ENCODE measurements at regions not wholly inside any gene's neighbourhood (a gene's known extent, or its start where the extent isn't known, plus 50 kb on each side); places are given as distances from the start of the nearest gene placed in this dataset.
"Not testable (repeated sequence)": the region's sequence is repeated elsewhere in the genome, so short reads cannot be mapped to it uniquely, and the experiment has no call there.

DNA sequence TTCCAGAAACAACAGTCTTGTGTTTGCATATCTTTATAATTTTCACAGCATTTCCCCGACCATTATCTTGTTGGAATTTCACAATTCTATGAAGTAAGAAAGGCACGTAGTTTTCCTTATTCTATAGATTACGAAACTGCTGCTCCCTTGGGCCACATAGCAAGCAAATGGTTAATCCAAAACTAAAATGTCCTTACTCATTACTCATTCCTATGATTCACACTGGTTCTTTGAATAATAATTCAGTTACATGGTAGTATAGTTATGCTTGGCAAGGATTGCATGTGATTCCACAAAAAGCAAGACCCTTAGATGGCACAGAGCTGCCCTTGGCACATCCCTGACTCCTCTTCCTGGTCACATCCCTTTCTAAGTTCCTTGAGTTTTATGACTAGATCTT lies 51.2 kb downstream of the OR13H1 start:
- FAIRE-seq = no peak

DNA sequence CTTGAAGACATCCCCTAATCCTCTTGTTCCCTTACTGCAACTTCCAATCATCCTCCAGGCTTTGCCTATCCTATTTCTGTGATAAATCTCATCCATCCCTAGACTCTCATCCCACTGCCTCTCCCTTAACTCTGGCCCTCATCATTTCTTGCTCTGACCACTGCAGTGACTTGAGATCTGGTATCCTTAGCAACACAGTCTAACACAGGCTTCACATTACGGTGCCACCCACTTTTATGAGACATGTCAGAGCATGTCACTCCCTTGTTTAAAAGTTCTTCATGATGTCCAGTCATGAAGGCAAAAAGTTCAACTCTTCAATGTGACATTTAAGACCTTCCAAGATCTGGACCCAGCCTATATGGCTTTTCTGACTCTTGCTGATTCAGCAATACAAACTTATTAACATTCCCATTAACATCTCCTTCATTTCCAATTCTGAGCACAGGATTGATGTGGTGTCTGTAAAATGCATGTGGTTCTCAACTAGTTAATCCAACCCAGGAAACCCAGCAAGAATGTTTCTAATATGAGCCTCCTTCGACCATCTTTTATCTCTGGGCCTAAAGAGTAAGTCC lies 64.0 kb downstream of the OR13H1 start:
- no peak for FAIRE-seq

DNA sequence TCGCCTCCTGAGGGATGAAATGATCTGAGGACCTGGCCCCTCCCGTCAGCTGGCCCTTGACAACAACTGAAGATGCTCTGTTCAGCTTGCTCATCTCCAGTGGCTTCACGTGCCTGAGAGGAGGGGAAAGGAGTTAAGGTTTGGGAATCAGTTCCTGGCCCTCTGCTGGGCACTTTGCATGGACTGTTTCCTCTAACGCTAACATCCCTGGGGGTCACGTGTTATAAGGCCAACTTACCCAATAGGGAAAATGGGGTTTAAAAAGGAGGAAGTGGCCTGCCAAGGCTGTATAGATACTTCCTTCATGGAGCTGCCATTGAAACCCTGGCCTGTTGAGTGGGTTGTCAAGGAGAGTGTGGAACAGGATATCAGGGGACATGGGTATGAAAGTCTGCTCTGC lies 65.6 kb downstream of the OR13H1 start:
- FAIRE-seq = no peak

DNA sequence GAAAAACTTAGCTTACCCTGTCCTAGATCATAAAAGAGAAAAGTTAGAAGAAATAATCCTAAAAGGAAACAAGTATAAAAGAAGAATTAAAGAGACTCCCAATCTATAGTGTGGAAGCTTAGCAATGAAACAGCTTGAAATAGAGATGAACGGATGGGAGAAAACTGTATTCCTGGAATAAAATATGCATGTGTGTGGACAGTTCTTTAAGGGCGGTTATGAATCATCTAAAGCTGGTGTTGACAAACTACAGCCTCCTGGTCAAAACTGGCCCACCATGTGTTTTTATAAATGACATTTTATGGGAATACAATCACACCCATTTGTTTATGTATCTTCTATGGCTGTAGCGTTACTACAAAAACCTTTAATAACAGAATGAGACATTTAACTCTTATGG lies 69.4 kb downstream of the OR13H1 start:
- FAIRE-seq = no peak

DNA sequence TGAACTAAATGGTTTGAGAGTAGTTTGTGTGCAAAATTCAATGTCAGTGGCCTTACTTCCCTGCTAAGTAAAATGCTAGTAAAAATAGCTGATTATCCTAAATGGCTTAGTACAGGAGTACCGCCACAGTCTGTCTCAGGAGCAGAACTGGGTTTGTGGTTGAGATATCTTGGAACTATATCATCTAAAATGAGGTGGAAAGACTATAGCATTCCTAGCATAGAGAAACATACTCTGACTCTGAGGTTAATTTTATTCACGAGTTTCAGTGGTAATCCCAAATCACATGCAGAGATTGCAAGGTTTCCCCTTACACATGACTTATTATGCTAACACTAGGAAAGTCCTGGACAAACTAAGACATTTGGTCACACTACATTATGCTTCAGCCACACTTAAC lies 70.4 kb downstream of the OR13H1 start:
- no peak for FAIRE-seq

DNA sequence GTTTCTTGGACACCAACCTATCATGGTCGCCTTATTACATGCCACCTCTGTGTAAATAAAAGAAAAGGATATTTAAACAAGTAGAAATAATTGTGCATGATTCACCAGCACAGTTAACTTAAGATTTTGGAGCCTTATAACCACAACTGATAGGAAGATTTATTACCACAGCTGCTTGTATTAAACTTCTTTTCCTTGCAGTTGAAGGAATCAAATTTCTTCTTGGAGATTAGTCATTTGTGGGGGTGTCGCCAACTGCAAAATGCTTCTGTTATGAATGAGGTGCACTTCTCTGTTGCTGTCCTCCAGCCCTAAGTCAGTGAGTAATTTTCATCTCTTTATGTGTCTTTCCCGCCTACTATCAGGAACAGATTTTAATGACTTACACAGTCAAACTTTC lies 73.3 kb downstream of the OR13H1 start:
- peak; percentile 43 for FAIRE-seq

DNA sequence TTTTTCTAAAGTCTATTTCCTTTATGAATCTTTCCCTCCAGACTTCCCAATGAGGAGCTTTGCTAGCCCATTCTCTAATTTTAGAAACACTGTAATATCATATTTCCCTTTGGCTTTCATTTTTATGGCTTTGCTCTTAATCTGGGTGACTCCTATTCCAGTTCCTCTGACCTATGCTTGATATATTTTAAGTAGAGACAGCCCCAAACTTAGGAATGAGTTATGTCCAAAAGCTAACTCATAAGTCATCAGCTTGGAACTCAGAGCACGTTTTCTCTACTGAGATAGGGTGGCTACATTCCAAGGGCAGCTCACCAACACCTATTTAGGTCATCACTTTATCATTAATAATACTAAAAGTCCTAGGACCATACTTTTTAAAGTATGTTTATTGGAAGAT lies 77.8 kb downstream of the OR13H1 start:
- FAIRE-seq = no peak

DNA sequence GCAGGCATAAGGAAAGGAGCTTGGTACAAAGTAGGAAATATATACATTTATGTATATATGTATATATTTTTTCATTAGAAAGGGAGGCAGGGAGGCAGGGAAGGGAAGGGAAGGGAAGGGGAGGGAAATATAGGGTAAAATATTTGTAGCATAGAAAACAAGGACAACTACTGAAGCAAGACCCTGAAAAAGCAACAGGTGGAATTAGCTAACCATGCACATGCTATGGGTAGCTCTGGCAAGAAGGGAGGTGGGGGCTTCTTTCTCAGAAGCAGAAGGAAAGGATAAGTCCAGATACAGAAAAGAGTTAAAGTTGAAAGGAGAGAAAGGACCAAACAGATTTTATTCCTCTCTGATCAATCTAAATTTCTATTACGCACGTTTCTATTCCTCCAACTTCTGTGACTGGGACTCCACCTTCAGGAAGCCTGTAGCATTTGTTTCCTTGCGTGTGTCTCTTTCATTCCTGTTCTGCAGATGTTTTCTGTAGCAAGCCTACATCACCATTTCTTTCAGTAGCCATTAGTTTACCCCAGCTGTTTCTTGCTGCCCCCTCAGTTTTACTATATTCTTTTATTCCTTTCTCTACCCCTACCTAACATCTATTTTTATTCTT lies 82.9 kb downstream of the OR13H1 start:
- no peak for FAIRE-seq

DNA sequence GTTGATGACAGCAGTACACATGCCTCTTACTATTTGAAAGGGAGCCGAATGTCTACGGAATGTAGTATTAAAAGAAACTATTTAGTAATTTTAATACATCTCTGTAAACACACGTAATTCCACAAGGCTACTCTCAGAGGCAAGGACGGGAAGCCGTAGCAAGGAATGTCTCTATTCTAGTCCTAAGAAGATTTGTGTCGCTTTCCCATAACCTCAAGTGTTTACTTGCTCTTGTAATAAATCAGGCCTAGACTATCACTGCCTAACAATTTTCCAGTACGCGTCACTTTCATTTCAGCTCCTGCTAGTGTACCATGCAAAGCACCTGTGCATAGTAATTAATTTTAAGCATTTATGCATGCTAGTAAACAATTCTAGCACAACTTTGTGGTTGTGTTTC lies 86.7 kb downstream of the OR13H1 start:
- FAIRE-seq = no peak

DNA sequence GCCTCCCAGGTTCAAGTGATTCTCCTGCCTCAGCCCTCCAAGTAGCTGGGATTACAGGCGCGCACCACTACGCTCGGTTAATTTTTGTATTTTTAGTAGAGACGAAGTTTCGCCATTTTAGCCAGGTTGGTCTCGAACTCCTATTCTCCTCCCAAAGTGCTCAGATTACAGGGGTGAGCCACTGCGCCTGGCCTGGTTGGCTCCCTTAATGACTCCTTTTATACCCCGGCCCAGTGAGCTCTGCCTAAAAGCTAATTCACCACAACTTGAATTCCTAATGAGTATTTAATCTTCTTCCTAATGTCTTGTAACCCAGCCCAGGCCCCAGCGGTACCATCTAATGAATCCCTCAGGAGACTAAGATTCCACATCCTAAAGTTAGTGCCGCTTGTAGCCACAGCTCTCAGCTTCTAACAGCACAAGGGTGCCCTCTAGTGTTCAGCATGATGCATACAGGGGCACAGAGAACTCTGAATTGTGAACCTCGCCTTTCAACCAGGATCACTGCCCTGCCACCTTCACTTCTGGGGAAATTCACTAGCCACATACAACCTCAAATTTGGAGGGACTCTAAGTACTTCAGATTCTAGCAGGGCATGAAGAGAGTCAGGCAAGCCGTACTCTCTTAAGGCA lies 89.5 kb downstream of the OR13H1 start:
- FAIRE-seq = no peak

DNA sequence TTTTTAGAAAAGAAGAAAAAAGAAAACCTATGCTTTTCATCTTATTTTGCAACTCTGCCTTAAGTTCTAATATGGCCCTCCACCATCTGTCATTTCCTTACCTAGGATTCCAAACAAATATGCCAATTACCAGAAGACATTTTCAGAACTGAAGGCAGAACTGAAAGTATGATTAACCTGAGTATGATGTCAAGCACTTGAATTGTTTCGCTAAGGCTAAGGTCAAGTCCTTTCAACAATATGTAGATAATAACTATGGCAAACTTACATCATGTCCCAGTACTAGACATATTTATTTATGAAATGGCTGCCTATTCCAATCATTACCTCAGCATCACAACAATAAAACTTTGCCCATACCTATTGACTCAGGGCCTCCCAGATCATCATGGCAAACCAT lies 91.0 kb downstream of the OR13H1 start:
- no peak for FAIRE-seq

DNA sequence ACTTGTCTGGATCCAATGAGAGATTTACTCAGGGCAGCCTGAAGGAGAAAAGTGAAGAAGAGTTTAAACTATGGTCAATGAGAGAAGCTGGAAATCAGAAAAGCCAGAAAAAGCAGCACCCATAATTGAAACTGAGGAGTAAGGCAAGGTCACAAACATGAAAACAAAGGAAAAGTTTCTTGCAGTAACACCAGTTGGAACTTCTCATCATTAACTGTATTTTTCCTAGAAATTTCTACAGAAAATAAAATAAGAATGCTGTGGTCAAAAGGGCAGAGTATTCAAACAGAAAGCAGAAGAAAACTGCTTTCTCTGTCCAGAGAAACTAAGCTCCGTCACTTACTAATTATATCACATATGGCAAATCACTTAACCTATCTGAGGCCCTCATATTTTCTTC lies 102.2 kb downstream of the OR13H1 start:
- FAIRE-seq = no peak

DNA sequence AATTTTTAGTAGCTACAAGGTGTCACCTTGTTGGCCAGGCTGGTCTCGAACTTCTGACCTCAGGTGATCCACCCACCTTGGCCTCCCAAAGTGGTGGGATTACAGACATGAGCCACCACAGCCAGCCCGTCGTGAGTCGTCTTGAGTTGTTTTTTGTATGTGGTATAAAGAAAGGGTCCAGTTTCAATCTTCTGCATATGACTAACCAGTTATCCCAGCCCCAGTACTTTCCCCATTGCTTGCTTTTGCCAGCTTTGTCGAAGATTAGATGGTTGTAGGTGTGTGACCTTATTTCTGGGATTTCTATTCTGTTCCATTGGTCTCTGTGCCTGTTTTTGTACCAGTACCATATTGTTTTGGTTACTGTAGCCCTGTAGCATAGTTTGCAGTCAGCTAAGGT lies 105.9 kb downstream of the OR13H1 start:
- no peak for FAIRE-seq

DNA sequence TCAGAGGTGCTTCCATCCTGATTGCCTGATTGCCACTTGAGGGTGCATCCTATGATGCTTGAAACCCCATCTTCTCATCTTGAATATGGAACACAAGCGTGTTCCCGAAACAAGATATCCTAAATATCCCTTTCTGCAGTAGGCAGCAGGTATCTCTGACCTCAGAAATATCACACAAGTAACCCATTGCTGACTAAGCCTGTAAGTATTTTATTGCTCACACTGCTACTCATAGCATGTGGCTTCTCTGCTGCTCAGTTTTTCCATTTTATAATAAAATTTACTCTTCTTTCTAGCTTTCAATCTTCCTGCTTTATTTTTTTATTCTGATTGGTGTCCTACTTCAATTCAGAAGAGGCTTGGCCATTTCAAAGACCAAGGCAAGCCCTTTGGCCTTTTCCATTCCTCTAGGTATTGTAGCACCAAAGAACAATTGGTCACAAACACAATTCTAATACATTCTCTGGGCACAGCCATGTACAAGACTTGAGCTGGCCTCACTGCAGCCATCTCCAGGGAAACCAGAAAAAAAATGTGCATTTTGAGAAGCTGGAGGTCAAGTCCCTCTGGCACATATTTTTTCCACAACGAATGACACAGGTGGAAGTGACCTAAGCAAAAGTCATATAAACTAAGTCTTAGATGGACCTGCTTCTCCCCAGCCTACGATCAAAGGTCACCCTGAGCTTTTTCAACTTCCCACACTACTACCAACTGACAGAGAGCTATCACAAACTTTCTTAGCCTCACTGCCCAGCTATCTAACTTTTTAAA lies 107.0 kb downstream of the OR13H1 start:
- FAIRE-seq = no peak

DNA sequence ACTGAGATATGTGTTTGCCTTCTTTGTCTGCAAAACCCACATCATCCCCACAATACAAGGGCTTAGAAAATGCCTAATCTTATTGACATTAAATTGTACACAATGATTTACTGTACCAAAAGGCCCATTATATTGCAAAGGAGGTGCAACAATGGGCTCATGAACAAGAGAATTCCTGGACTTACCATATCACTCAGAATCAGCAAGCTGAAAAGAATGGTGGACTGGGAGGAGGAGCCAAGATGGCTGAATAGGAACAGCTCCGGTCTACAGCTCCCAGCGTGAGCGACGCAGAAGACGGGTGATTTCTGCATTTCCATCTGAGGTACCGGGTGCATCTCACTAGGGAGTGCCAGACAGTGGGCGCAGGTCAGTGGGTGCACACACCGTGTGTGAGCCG lies 119.9 kb downstream of the OR13H1 start:
- not testable (repeated sequence) for FAIRE-seq

DNA sequence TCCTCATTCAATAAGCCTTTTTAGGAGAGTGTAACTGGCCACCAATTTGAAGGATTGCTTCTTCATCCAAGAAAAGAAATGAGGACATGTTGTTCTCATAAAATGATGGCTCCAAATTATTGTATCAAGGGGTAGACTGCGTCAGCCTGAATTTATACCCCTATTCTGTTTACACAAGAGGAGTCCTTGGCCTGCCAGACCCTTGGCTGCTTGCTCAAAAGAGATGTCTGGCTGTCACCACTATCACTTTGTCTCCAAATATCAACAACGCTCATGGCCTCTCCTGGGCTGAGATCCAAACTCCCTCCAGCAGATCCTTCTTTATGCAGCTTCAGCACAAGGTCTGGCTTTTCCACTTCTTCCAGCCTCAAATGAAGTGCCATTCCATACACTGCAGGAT lies 127.9 kb downstream of the OR13H1 start:
- FAIRE-seq = no peak

DNA sequence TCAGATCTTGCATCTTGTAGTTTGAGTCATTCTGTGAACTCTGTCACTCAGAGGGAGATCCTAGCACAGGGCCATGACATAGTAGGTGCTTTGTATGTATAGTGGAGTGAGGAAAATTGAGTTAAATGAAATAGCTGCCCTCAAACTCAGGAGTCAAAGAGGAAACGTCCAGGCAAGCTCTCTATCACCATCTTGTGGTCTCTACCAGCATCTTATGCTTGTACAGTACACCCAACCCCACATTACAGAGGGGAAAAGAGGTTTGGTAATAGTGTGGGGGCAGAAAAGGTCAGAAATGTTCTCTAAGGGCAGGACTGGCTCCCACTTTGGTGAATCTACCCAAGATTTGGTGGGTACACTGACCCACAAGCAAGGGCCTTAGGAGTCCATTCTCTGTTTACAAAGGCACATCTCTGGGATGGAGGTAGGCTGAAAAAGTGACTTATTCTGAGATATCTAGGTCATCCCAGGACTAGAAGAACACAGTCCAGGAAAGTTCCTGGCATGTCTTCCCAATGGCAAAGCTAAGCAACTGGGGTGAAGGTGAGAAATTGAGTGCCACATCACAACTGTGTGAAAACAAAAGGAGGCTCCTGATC lies 131.8 kb downstream of the OR13H1 start:
- no peak for FAIRE-seq

DNA sequence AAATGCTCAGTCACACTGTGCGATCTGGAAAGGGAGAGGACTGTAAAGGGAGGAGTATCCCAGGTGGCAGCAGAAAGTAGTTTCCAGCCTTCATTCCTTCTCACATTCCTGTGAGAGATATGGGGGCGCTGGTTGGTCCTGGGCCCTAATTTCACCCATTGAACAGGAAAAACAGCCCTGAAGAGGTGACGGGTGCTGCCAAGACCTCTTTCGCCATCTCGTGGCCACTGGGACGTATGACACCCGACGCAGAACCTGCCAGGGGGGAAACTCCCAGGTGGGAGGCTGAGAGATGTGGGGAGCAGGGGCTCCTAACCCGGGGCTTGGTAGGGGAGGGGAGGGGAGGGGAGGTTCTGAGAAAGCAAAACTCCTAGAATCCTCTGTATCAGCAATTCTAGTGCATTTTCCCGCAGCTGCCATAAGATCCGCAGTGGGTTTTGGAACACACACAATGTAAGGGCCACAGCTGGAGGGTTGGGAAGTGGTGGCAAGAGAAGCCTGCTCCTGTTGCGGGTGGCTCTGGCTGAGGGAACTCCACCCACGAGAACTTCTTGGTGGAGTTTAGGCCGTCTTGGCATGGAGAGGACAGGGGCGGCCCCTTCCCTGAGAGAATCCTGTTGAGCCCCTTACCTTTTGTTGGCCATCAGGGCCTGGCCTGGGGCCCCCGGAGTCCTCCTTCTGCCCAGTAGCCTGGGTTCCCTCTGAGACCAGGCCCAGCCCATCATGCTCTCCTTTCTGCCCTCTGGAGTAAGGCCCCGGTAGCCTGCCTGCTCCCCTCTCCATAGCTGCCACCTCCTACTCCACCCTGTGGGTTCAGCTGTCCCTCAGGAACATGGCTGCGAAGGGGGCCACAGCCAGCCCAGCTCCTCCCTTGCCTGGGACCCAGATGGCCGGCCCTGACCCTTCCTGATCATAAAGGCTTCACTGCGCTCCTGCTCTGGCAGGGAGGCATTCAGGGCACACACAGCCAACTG lies 134.1 kb downstream of the OR13H1 start:
- FAIRE-seq = no peak

DNA sequence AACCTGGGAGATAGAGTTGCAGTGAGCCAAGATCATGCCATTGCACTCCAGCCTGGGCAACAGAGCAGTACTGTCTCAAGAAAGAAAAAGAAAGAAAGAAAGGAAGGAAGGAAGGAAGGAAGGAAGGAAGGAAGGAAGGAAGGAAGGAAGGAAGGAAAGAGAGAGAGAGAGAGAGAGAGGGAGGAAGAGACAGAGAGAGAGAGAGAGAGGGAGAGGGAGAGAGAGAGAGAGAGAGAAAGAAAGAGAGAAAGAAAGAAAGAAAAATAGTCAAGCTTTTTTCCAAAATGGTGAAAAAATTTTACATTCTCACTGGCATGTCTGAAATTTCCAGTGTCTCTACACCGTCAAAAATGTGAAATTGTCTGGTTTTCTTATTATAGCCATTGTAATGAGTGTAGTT lies 138.9 kb downstream of the OR13H1 start:
- FAIRE-seq = not testable (repeated sequence)

DNA sequence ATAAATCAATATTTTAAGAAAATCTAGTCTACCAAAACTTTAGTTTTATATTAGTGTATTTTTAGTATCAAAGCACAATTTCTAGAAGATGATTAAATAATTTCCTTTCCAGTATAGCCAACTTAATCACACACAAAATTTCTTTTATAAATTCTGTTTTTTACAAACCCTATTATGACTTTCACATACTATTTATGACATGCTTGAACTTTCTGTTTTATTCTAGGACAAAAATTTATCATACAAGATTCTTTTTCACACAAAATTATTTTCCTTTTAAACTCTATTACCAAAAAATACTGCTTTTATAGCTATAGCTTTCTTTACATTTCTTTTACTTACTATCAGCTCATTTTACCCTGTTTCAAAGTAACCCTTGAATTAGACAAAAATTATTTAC lies 149.5 kb downstream of the OR13H1 start:
- no peak for FAIRE-seq

DNA sequence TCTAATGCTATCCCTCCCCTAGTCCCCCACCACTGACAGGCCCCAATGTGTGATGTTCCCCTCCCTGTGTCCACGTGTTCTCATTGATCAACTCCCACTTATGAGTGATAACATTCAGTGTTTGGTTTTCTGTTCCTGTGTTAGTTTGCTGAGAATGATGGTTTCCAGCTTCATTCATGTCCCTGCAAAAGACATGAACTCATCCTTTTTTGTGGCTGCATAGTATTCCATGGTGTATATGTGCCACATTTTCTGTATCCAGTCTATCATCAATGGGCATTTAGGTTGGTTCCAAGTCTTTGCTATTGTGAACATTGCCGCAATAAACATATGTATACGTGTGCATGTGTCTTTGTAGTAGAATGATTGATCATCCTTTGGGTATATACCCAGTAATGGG lies 153.1 kb downstream of the OR13H1 start:
- not testable (repeated sequence) for FAIRE-seq

DNA sequence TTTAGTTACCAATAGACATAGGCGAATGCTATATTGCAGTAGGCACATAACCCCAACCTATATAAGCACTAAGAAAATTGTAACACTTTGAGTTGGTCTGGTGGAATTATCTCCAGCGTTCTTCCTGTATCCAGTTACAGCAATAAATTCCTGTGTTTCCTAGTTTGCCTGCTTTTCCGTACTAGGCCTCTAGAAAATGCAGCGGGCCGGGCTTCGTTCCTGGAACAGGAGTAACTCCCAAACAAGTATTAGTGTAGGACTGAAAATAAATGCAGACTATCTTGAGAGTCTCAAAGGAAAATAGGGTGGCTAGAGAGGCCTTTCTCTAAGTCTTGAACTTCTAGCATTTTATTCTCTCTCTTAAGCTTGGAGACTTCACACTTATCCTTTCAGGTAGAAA lies 159.8 kb downstream of the OR13H1 start:
- no peak for FAIRE-seq

Data from colon (tissue), 2 donors.